BJ (cell line): ENCODE measurements at regions not wholly inside any gene's neighbourhood (a gene's known extent, or its start where the extent isn't known, plus 50 kb on each side); places are given as distances from the start of the nearest gene placed in this dataset.
A peak's percentile ranks its signal among the peaks of the same experiment; 100 is the strongest.

Experiments used
- CTCF ChIA-PET: fragments of 350-600 bp; formaldehyde crosslinking; extraction: SDS; loops from one replicate; lab custom pipeline; 2021; ENCODE audit warnings: antibody characterized with exemption, inconsistent platforms; lab: Yijun Ruan, JAX
- POLR2A ChIA-PET: fragments of 300-600 bp; sonication (Branson Sonifier 250); formaldehyde crosslinking; extraction: SDS; loops from one replicate; lab custom pipeline; 2021; ENCODE audit warnings: antibody characterized with exemption; lab: Charles Lee
- DNase-seq: peaks from one replicate; pipeline ENCODE4 v3.0.0-alpha.2; 2011; ENCODE audit warnings: low read depth
- H3K27me3 ChIP-seq: 2 replicates; pipeline ENCODE4 v1.6.0; 2011; ENCODE audit warnings: low read length; ENCODE audit not compliant: control insufficient read depth, insufficient read depth
- H3K36me3 ChIP-seq: 2 replicates; pipeline ENCODE4 v1.5.1; 2011; ENCODE audit warnings: low read length; ENCODE audit not compliant: control insufficient read depth, insufficient read depth
- H3K4me3 ChIP-seq: 2 replicates; pipeline ENCODE4 v1.5.1; 2011; ENCODE audit warnings: low read depth, mild to moderate bottlenecking, control low read depth, low read length
- CTCF ChIP-seq: IDR thresholded peaks from 2 replicates; pipeline ENCODE4 v1.5.1; 2011; ENCODE audit warnings: low read depth, mild to moderate bottlenecking, control low read depth, inconsistent platforms, low read length, moderate library complexity; ENCODE audit not compliant: insufficient read depth

DNA sequence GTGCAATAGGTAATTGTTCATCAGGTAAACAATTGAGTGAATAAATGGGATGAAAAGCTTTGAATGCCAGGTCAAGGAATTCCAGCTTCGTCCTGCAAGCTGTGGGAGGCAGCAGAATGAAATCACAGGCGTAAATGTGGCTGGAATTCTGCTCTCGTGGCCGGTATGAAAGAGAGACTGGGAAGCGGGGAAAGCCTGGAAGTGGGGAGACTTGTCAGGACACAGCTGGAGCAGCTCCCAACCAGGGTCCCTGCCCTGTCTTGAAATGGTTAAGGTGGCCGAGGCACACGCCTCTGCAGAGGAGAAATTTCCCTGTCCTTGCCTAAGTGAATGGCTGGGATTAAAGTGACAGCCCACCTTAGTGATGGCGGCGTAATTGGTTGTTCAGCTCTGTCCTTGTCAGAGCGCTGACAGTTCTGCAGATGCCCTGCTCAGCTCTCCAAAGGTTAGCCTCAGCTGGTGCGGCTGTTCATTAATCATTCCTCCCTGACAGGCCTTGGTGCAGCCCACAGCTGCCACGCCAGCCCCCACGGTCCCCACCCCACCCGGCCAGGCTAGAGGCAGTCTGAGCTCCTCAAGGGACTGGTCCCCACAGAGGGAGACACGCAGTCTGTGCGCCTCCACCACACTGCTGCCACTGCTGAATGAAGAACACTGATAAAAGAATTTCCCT is 398.3 kb upstream of the POU3F1 start:
- CTCF ChIA-PET = interaction anchor here (1.1 kb wide), 1 partner anchor 12 kb away, joined by 4 read pairs; no protein-coding TSS in a partner anchor
- POLR2A ChIA-PET = no interaction called here
- no peak for TF ChIP-seq CTCF
- no peaks in the 10 kb centered on the region for H3K36me3 ChIP-seq
- H3K27me3 ChIP-seq = no peaks in the 10 kb centered on the region
- no peak overlapping the region for H3K4me3 ChIP-seq
- no peak for DNase-seq

GRCh38 chr1:38444311-38444710 is 397.7 kb upstream of the POU3F1 start:
- Histone ChIP-seq H3K27me3 (no peaks in the 10 kb centered on the region), H3K36me3 (no peaks in the 10 kb centered on the region), H3K4me3 (no peak overlapping the region)
- CTCF ChIA-PET = interaction anchor here (1.1 kb wide), 1 partner anchor 13 kb away, joined by 4 read pairs; no protein-coding TSS in a partner anchor
- POLR2A ChIA-PET = no interaction called here
- peak; percentile 31 for DNase-seq
- no peak for TF ChIP-seq CTCF

DNA sequence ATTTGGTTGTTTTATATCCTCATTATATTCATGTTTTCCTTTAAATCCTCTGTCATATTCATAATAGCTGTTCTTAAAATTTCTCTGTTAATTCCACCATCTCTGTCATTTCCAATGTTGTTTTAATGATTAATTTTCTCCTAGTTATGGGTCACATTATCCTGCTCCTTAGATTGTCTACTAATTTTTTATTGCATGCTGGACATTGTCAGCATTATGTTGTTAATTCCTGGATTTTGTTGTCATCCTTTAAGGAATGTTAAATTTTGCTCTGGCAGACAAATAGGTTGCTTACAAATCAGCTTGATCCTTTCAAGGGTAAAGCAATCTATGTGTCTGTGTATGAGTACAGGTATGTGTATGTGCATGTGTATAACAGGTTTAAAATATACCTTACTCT is 393.8 kb upstream of the POU3F1 start:
- H3K4me3 ChIP-seq = no peak overlapping the region
- H3K27me3 ChIP-seq = no peaks in the 10 kb centered on the region
- CTCF ChIA-PET = no interaction called here
- DNase-seq = no peak
- H3K36me3 ChIP-seq = no peaks in the 10 kb centered on the region
- POLR2A ChIA-PET = no interaction called here
- no peak for TF ChIP-seq CTCF

GRCh38 chr1:38436749-38437148 is 390.2 kb upstream of the POU3F1 start:
- TF ChIP-seq CTCF = no peak
- DNase-seq = no peak
- Histone ChIP-seq H3K4me3 (no peak overlapping the region), H3K27me3 (no peaks in the 10 kb centered on the region), H3K36me3 (no peaks in the 10 kb centered on the region)
- CTCF ChIA-PET = no interaction called here
- POLR2A ChIA-PET = no interaction called here

DNA sequence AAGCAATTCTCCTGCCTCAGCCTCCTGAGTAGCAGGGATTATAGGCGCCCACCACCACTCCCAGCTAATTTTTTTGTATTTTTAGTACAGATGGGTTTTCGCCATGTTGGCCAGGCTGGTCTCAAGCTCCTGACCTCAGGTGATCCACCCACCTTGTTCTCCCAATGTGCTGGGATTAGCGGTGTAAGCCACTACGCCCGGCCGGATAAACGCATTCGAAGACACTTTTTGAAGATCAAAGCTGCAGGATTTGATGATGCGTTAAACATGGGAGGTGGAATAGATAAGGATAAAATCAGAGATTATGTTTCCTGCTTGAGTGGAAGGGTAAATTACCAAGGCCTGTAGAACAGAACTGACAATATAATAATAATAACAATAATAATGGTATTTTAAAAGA is 389.4 kb upstream of the POU3F1 start:
- ChIA-PET POLR2A (no interaction called here), CTCF (no interaction called here)
- Histone ChIP-seq H3K4me3 (no peak overlapping the region), H3K36me3 (no peaks in the 10 kb centered on the region), H3K27me3 (no peaks in the 10 kb centered on the region)
- no peak for TF ChIP-seq CTCF
- DNase-seq = no peak
